ENCODE measurements at regions not wholly inside any gene's neighbourhood (a gene's known extent, or its start where the extent isn't known, plus 50 kb on each side); places are given as distances from the start of the nearest gene placed in this dataset.
A peak's percentile ranks its signal among the peaks of the same experiment; 100 is the strongest.

- POLR2A ChIA-PET = no interaction called here
- ATAC-seq (0 out of 2 replicates have a peak, but pooled peaks have one; percentile 38), DNase-seq (ENCODE audit: low spot score) (no peak)
- Mint-ChIP-seq H3K36me3 (peaks cover 15% of the 10 kb centered on the region), H3K9me3 (peaks cover 19% of the 10 kb centered on the region), H3K27ac (peak overlapping the region; percentile 56; the same call in 1 of the 2 replicates), H3K4me3 (no peak overlapping the region; the same call in 1 of the 2 replicates), H3K4me1 (peaks cover 44% of the 10 kb centered on the region), H3K27me3 (ENCODE audit: low read depth) (peaks cover 9% of the 10 kb centered on the region)
- CTCF ChIA-PET = interaction anchor here (1.0 to 2.6 kb wide), 2 partner anchors 24 to 132 kb away, joined by 3 to 10 read pairs; no protein-coding TSS in a partner anchor
- TF ChIP-seq RORB (CRISPR knock-in tag; IDR thresholded peaks at IDR 0.05) (no peak), PRDM15 (CRISPR knock-in tag; IDR thresholded peaks at IDR 0.05) (peak; percentile 81), AR (CRISPR knock-in tag; IDR thresholded peaks at IDR 0.05) (no peak), NFYB (CRISPR knock-in tag; conservative IDR thresholded peaks at IDR 0.05; ENCODE audit: low read depth) (no peak)
Measured at GRCh38 chr12:3432868-3433267, 58.1 kb upstream of the PRMT8 start.

GRCh38 chr12:3436461-3437065, 54.4 kb upstream of the PRMT8 start:
- POLR2A ChIA-PET = no interaction called here
- no peaks in the 10 kb centered on the region for H3K36me3 Mint-ChIP-seq
- no peaks in the 10 kb centered on the region for H3K27me3 Mint-ChIP-seq (ENCODE audit: low read depth)
- no peak for DNase-seq (ENCODE audit: low spot score)
- no peak for ATAC-seq
- H3K9me3 Mint-ChIP-seq = no peaks in the 10 kb centered on the region
- no peak overlapping the region for H3K4me3 Mint-ChIP-seq
- no peak overlapping the region for H3K27ac Mint-ChIP-seq
- CTCF ChIA-PET = interaction anchor here (1.7 kb wide), 1 partner anchor 133 kb away, joined by 4 read pairs; no protein-coding TSS in a partner anchor
- no peak for TF ChIP-seq ZNF317 (CRISPR knock-in tag; IDR thresholded peaks at IDR 0.05; ENCODE audit: borderline replicate concordance, low read depth)
- H3K4me1 Mint-ChIP-seq = peaks cover 25% of the 10 kb centered on the region

GRCh38 chr12:3437986-3438385, 53.0 kb upstream of the PRMT8 start:
- ChIA-PET CTCF (interaction anchor here (1.7 kb wide), 1 partner anchor 134 kb away, joined by 4 read pairs; no protein-coding TSS in a partner anchor), POLR2A (no interaction called here)
- Mint-ChIP-seq H3K4me1 (peaks cover 16% of the 10 kb centered on the region), H3K36me3 (no peaks in the 10 kb centered on the region), H3K9me3 (no peaks in the 10 kb centered on the region), H3K27me3 (ENCODE audit: low read depth) (no peaks in the 10 kb centered on the region), H3K27ac (no peak overlapping the region), H3K4me3 (no peak overlapping the region)
- DNase-seq (ENCODE audit: low spot score) (no peak), ATAC-seq (no peak)
- TF ChIP-seq ATF2 (CRISPR knock-in tag; IDR thresholded peaks at IDR 0.05; ENCODE audit: borderline replicate concordance, low read depth) = no peak
- TF ChIP-seq ZNF425 (CRISPR knock-in tag; conservative IDR thresholded peaks at IDR 0.05) = no peak
- TF ChIP-seq ZNF671 (CRISPR knock-in tag; IDR thresholded peaks at IDR 0.05) = no peak
- TF ChIP-seq MYBL2 (CRISPR knock-in tag; IDR thresholded peaks at IDR 0.05) = no peak
- no peak for TF ChIP-seq ZNF512 (CRISPR knock-in tag; IDR thresholded peaks at IDR 0.05; ENCODE audit: borderline replicate concordance)
- no peak for TF ChIP-seq RELA (CRISPR knock-in tag; IDR thresholded peaks at IDR 0.05; ENCODE audit: borderline replicate concordance)
- TF ChIP-seq NR2C2 (CRISPR knock-in tag; IDR thresholded peaks at IDR 0.05) = no peak
- TF ChIP-seq PRRX2 (CRISPR knock-in tag; IDR thresholded peaks at IDR 0.05) = no peak
- TF ChIP-seq IRF2 (CRISPR knock-in tag; IDR thresholded peaks at IDR 0.05; ENCODE audit: borderline replicate concordance, low read depth) = no peak
- no peak for TF ChIP-seq ZNF281 (CRISPR knock-in tag; IDR thresholded peaks at IDR 0.05)

All from WTC11 (cell line).